ENCODE measurements at regions not wholly inside any gene's neighbourhood (a gene's known extent, or its start where the extent isn't known, plus 50 kb on each side); places are given as distances from the start of the nearest gene placed in this dataset.

DNA sequence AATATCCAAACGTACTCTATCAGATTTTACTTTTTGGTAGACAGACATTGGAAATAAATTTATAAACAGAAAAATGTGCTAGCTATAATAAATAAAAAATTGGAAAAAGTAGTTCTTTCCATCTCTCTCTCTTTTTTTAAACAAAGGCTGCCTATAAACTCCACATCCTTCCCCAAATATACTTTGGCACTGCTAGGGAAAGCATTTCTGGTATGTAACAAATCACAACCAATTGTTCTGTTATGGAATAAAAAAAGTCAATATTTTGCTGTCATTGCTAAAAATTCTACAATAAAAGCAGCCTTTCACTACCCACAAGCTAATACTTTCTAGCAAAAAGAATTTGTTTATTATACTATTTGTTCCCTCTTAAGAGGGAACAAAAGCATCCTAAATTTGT lies 169.2 kb upstream of the TARS1 start:
- H3K9ac ChIP-seq: no peak overlapping the region
- H2AFZ ChIP-seq (ENCODE audit: low read depth): no peak overlapping the region
- H4K20me1 ChIP-seq (ENCODE audit: insufficient read depth): no peaks in the 10 kb centered on the region
- H3K27me3 ChIP-seq (ENCODE audit: insufficient read depth, low read depth): no peaks in the 10 kb centered on the region
- no peaks in the 10 kb centered on the region for H3K79me2 ChIP-seq (ENCODE audit: insufficient read depth, low read depth)
- TF ChIP-seq, protein P1, sequence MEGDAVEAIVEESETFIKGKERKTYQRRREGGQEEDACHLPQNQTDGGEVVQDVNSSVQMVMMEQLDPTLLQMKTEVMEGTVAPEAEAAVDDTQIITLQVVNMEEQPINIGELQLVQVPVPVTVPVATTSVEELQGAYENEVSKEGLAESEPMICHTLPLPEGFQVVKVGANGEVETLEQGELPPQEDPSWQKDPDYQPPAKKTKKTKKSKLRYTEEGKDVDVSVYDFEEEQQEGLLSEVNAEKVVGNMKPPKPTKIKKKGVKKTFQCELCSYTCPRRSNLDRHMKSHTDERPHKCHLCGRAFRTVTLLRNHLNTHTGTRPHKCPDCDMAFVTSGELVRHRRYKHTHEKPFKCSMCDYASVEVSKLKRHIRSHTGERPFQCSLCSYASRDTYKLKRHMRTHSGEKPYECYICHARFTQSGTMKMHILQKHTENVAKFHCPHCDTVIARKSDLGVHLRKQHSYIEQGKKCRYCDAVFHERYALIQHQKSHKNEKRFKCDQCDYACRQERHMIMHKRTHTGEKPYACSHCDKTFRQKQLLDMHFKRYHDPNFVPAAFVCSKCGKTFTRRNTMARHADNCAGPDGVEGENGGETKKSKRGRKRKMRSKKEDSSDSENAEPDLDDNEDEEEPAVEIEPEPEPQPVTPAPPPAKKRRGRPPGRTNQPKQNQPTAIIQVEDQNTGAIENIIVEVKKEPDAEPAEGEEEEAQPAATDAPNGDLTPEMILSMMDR (conservative IDR thresholded peaks at IDR 0.05; ENCODE audit: low read depth, low read length): no peak
- no peak overlapping the region for H3K4me2 ChIP-seq
- H3K4me3 ChIP-seq (IDR thresholded peaks at IDR 0.05; ENCODE audit: insufficient read depth, low read depth, low read length): no peak overlapping the region
- no peaks in the 10 kb centered on the region for H3K36me3 ChIP-seq (ENCODE audit: insufficient read depth)
- no peaks in the 10 kb centered on the region for H3K4me1 ChIP-seq (ENCODE audit: low read depth, poor library complexity, severe bottlenecking)
- H3K27ac ChIP-seq: no peak overlapping the region

DNA sequence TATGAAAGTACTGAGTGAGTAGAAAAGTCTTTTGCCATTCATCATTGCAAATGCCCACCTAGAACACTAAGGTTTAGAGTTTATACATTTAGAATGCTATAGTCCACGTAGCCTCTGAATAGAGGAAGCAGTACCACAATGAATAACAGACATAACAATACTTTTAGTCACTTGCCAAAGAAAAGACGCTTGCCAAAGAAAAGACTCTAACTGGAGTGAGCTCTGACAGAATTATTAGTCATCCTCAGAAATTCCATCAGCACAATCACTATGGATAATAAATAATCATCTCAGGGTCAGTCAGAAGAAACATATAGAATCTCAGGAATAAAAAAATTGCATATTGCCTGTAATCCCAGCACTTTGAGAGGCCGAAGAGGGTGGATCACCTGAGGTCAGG lies 168.5 kb upstream of the TARS1 start:
- no peak overlapping the region for H3K9ac ChIP-seq
- H3K4me1 ChIP-seq (ENCODE audit: low read depth, poor library complexity, severe bottlenecking): no peaks in the 10 kb centered on the region
- H3K36me3 ChIP-seq (ENCODE audit: insufficient read depth): no peaks in the 10 kb centered on the region
- no peaks in the 10 kb centered on the region for H3K27me3 ChIP-seq (ENCODE audit: insufficient read depth, low read depth)
- no peak overlapping the region for H3K27ac ChIP-seq
- TF ChIP-seq, protein P1 (conservative IDR thresholded peaks at IDR 0.05; ENCODE audit: low read depth, low read length): no peak
- H2AFZ ChIP-seq (ENCODE audit: low read depth): no peak overlapping the region
- H4K20me1 ChIP-seq (ENCODE audit: insufficient read depth): no peaks in the 10 kb centered on the region
- H3K4me2 ChIP-seq: no peak overlapping the region
- no peaks in the 10 kb centered on the region for H3K79me2 ChIP-seq (ENCODE audit: insufficient read depth, low read depth)
- no peak overlapping the region for H3K4me3 ChIP-seq (IDR thresholded peaks at IDR 0.05; ENCODE audit: insufficient read depth, low read depth, low read length)

DNA sequence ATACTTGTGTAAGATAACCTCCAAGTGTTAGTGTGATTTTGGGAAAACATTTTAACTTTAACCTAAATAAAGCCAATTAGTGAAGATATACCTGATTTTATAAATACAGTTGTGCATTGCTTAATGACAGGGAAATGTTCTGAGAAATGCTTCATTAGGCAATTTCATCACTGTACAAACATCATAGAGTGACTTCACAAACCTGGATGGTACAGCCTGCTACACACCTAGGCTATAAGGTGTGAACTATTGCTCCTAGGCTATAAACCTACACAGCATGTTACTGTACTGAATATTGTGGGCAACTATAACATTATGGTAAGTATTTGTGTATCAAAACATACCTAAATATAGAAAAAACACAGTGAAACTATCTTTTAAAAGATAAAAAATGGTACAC lies 166.8 kb upstream of the TARS1 start:
- Histone ChIP-seq H2AFZ (ENCODE audit: low read depth) (no peak overlapping the region), H3K4me1 (ENCODE audit: low read depth, poor library complexity, severe bottlenecking) (no peaks in the 10 kb centered on the region), H3K27ac (no peak overlapping the region), H3K27me3 (ENCODE audit: insufficient read depth, low read depth) (no peaks in the 10 kb centered on the region), H3K36me3 (ENCODE audit: insufficient read depth) (no peaks in the 10 kb centered on the region), H4K20me1 (ENCODE audit: insufficient read depth) (no peaks in the 10 kb centered on the region), H3K4me2 (no peak overlapping the region), H3K79me2 (ENCODE audit: insufficient read depth, low read depth) (no peaks in the 10 kb centered on the region), H3K4me3 (IDR thresholded peaks at IDR 0.05; ENCODE audit: insufficient read depth, low read depth, low read length) (no peak overlapping the region), H3K9ac (no peak overlapping the region)
- TF ChIP-seq, protein P1 (conservative IDR thresholded peaks at IDR 0.05; ENCODE audit: low read depth, low read length): no peak

DNA sequence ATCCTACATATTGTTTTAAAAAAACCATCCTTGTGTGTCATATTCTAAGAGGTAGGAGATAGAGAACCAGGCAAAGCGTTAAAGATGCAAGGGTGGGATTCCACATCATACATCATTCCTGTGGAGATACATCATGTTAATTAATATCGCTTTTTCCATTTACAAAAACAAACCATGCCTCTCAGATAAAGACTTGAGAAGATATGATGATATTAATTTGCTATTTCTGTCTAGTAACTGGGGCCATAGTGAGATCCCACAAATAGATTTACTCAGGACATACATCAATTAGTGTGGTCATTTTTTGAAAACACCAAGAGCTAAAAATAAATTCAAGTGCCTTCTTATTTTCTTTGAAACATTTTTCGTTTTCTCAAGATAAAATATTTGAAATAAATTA lies 165.4 kb upstream of the TARS1 start:
- Histone ChIP-seq H3K4me2 (no peak overlapping the region), H3K27me3 (ENCODE audit: insufficient read depth, low read depth) (no peaks in the 10 kb centered on the region), H3K9ac (no peak overlapping the region), H3K79me2 (ENCODE audit: insufficient read depth, low read depth) (no peaks in the 10 kb centered on the region), H2AFZ (ENCODE audit: low read depth) (no peak overlapping the region), H3K27ac (no peak overlapping the region), H3K4me1 (ENCODE audit: low read depth, poor library complexity, severe bottlenecking) (no peaks in the 10 kb centered on the region), H3K36me3 (ENCODE audit: insufficient read depth) (no peaks in the 10 kb centered on the region), H4K20me1 (ENCODE audit: insufficient read depth) (no peaks in the 10 kb centered on the region), H3K4me3 (IDR thresholded peaks at IDR 0.05; ENCODE audit: insufficient read depth, low read depth, low read length) (no peak overlapping the region)
- TF ChIP-seq, protein P1 (conservative IDR thresholded peaks at IDR 0.05; ENCODE audit: low read depth, low read length): no peak

Data from KMS-11 (cell line).